HG03108 (cell line): ENCODE measurements at regions not wholly inside any gene's neighbourhood (a gene's known extent, or its start where the extent isn't known, plus 50 kb on each side); places are given as distances from the start of the nearest gene placed in this dataset.

ENCODE experiments used
- ATAC-seq: cut with Tn5 transposase; IDR thresholded peaks from one replicate; pipeline ENCODE4 v1.9.1; 2021; ENCODE audit warnings: moderate library complexity; ENCODE audit not compliant: unreplicated experiment

DNA sequence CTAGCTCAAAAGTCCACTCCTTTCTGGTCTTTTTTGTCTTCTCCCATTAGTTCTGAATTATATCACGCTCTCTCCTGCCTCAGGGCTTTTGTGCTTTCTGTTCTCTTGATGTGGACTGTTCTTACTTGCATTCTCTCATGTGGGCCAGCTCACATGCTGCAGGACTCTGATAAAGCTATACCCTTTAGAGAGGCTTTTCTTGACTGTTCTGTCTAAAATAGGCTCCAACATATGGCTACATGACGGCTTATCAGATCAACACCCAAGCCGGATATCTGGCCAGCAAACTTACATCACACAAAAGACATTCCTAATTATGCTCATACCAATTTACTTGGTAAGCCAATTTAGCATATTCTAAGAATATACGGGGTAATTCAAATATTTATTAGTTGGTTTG is 1494.5 kb downstream of the TECRL start:
- ATAC-seq, result no peak

GRCh38 chr4:62913065-62913464 is 1496.2 kb downstream of the TECRL start:
- ATAC-seq, result no peak

DNA sequence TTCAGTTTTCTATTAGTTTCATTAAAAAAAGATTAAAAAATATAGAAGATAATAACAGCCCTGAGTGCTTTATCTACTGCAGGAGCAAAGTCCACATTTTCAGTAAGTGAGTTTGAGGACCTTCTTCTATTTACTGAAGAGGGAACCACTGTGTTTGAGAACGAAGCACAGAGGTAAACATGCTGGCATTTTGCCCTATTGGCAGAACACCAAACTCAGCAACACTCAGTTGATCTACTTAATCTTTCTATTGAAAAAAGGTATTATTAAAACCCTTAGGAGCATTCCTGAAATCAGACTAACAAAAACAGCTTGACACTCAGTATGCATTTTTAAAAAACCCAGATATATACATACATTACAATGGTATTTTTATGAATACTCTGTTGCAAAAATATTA is 1496.7 kb downstream of the TECRL start:
- ATAC-seq, result no peak

GRCh38 chr4:62909238-62909637 is 1500.0 kb downstream of the TECRL start:
- no peak for ATAC-seq

DNA sequence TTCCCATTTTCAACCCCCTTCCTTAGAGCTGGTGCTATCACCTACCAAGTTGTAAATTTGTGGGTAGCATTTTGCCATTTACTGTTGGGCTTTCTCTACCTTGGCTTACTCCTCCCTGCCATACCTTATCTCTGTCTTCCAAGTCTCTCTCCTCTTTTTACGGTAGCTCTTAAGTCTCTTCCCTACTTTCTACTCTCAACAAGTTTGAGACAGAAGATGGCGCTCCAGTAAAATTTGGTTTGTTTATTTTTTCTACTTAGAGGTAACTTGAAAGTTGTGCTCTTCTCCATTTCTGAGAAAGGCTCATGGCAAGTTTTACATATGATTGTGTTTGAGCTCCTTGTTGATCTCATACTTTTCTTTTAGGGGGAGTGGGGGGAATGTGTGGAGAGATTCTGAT is 1508.1 kb downstream of the TECRL start:
- no peak for ATAC-seq

DNA sequence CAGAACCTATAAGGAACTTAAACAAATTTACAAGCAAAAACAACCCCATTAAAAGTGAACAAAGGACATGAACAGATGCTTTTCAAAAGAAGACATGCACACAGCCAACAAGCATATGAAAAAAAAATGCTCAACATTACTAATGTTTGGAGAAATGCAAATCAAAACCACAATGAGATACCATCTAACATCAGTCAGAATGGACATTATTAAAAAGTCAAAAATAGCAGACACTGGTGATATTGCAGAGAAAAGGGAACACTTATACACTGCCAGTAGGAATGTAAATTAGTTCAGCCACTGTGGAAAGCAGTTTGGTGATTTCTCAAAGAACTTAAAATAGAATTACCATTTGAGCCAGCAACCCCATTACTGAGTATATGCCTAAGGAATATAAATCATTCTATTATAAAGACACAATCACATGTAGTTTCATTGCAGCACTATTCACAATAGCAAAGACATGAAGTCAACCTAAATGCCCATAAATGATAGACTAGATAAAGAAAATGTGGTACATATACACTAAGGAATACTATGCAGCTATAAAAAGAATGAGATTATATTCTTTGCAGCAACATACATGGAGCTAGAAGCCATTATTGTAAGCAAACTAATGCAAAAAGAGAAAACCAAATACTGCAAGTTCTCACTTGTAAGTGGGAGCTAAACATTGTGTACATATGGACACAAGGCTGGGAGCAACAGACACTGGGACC is 1509.4 kb downstream of the TECRL start:
- ATAC-seq, result no peak

- no peak for ATAC-seq
Measured at GRCh38 chr4:62898115-62898514, 1511.1 kb downstream of the TECRL start.

GRCh38 chr4:62896721-62897120 is 1512.5 kb downstream of the TECRL start:
- no peak for ATAC-seq

GRCh38 chr4:62881901-62882300 is 1527.3 kb downstream of the TECRL start:
- ATAC-seq, result no peak

- no peak for ATAC-seq
Measured at GRCh38 chr4:62881210-62881609, 1528.0 kb downstream of the TECRL start.

- no peak for ATAC-seq
Measured at GRCh38 chr4:62872856-62873255, 1536.4 kb downstream of the TECRL start.

GRCh38 chr4:62871078-62871477 is 1538.2 kb downstream of the TECRL start:
- ATAC-seq, result no peak

GRCh38 chr4:62870451-62870850 is 1538.8 kb downstream of the TECRL start:
- ATAC-seq, result no peak

DNA sequence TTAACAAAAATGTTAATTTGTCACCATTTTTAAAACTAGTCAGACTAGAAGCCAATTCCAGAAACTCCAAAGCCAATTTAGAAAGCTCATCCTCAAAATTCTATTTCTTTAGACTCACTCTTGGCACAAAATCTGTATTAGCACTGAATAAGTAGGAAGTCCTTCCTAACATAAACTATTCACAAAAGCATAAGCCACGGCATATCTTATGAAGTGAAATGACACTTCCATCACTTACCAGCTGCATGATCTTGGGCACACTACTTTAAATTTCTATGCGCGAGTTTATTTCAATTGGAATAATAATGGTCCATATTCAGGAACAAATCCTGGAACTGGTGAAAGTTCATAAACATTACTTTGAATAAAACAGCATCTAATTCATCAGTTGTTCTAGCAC is 1544.0 kb downstream of the TECRL start:
- no peak for ATAC-seq

DNA sequence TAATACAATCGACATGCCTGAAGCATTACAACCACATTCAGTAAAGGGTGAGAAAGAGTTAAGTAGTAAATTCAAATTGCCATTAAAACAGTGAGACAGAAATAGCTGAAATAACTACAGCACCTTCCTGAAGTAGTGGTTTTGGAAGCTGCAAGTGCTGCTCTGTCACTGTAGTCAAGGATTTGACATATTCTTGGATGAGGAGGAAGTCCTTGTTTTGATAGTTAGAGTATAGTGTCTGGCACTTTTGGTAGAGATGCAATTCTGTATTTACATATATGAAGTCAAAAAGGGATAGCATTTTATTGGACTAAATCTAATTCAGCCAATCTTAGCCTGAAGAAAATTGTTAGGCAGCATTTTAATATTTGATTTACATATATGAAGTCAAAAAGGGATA is 1559.6 kb downstream of the TECRL start:
- ATAC-seq, result no peak

DNA sequence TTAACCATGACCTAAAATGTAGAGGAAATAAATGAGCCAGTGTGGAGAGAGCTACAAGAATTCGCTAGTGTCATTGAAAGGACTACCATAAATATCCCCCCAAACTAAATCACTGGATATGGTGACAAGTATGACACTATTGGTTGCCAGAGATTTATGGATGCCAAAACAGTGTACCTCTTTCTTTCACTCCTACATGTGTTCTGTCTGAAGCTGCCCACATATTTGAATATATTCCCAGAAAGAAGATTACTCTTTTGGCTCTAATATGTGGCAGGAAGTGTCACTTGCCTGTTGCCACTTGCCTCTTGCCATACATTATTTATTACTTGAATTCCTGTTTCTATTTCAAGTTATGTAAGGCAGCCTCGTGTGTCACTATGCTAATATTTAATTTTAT is 1573.6 kb downstream of the TECRL start:
- ATAC-seq, result no peak

GRCh38 chr4:62822306-62822705 is 1586.9 kb downstream of the TECRL start:
- no peak for ATAC-seq

- ATAC-seq, result no peak
Measured at GRCh38 chr4:62816566-62816965, 1592.7 kb downstream of the TECRL start.

DNA sequence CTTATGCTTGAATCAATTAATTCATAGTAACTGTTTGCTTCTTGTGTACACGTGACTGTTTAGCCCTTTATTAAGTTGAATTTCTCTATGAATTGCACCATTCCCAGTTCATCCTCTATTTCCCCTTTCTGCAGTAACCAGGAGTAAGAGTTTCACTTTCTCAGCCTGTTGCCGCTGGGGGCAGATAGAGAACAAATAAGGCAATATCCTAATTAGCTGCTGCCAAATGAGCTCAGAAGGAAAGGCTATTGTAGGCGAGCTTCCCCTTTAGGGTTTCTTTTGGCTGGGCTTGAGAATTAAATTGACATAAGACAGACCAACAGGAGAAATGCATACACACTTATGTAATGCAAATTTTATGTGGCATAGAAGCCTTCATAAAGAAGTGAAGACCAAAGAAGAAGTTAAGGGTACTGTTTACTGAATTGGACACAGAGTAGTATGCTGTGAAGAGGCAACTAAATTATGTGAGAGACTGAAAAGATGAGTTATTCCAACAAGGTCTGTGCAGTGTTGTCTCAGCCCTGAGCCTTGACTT is 1594.7 kb downstream of the TECRL start:
- no peak for ATAC-seq

GRCh38 chr4:62806816-62807215 is 1602.4 kb downstream of the TECRL start:
- ATAC-seq, result no peak

DNA sequence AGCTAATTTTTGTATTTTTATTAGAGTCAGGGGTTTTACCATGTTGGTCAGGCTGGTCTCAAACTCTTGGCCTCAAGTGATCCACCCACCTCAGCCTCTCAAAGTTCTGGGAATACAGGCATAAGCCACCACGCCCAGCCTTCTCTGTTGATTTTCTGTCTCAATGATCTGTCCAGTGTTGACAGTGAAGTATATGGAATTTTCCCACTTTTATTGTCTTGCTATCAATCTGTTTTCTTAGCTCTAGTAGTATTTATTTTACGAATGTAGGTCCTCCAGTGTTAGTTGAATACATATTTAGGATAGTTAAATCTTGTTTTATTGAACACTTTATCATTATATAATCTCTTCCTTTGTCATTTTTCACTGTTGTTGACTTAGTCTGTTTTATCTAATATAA is 1603.9 kb downstream of the ADGRL3 start:
- ATAC-seq, result no peak

DNA sequence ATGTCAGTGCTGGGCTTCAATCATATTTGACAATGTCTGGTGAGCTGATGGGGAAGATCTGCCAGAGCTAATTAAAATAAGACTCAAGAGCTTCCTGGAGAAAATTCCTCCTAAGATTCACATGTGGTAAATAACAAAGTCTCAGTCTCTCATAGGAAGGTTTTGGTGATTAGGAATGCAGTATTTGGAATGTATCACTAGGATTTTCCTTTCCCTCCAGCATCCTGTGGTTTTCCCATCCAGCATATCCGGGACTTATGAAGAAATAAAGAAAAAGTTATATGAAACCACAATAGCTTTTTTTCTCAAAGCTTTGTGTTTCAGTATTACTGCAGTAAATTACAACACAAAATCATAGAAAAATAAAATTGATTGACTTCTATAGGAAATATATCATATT is 1597.1 kb downstream of the ADGRL3 start:
- no peak for ATAC-seq

DNA sequence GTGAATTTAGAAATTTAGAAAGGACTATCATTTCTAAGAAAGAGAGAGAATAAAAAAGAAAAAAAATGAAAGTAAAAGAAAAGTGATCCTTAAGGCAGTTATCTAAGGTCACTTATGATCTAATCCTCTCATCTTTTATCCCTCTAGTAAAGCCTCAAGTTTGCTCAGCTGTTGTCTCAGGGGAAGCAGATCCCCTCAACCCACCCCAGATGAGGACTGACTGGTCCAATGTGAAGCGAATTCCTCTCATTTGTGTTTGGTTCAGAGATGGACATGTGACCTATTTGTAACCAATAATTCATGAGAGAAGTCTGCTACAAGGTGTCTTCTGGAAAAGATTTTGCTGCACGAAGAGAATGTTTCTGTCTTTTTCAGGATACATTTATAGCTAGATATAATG is 1591.3 kb downstream of the ADGRL3 start:
- no peak for ATAC-seq
